Sigmoid colon (tissue), 6 donors: ENCODE measurements at regions not wholly inside any gene's neighbourhood (a gene's known extent, or its start where the extent isn't known, plus 50 kb on each side); places are given as distances from the start of the nearest gene placed in this dataset.

ENCODE experiments used
- DNase-seq: peaks from one replicate; pipeline ENCODE4 v3.0.0-alpha.2; 2019
- H3K27ac ChIP-seq, 4 donors: fragments of 200-600 bp; sonication (generic); one replicate each; pipeline ENCODE4 v1.5.1; 2016 to 2019; ENCODE audit warnings: mild to moderate bottlenecking in 1 of 4
- H3K27me3 ChIP-seq, 3 donors: fragments of 200-600 bp; sonication (generic); one replicate each; pipeline ENCODE4 v1.5.1; 2019; ENCODE audit warnings: mild to moderate bottlenecking in 1 of 3
- H3K36me3 ChIP-seq, 4 donors: fragments of 200-600 bp; sonication (generic); one replicate each; pipeline ENCODE4 v1.5.1; 2016 to 2019
- H3K4me1 ChIP-seq, 4 donors: fragments of 200-600 bp; sonication (generic); one replicate each; pipeline ENCODE4 v1.5.1; 2017 to 2019
- H3K4me3 ChIP-seq, 4 donors: fragments of 200-600 bp; sonication (generic); one replicate each; pipeline ENCODE4 v1.5.1; 2017 to 2019; ENCODE audit warnings: mild to moderate bottlenecking in 2 of 4, moderate library complexity in 1 of 4
- H3K9me3 ChIP-seq, 4 donors: fragments of 200-600 bp in 3 of 4; sonication (generic) in 3 of 4; one replicate each; pipeline versions ENCODE4 v1.5.1 to v1.6.1; 2013 to 2019
- CTCF ChIP-seq, 4 experiments: fragments of 450-650 bp in 3 of 4; fragments of 200-600 bp in 1 of 4; IDR thresholded peaks; one replicate each; pipeline ENCODE4 v1.5.1; 2016 to 2019; ENCODE audit warnings: antibody characterized with exemption in 4 of 4, mild to moderate bottlenecking in 3 of 4, moderate library complexity in 2 of 4
- EP300 ChIP-seq, 4 donors: sonication (generic); formaldehyde crosslinking; IDR thresholded peaks; one replicate each; pipeline ENCODE4 v1.6.1; 2017; ENCODE audit warnings: antibody characterized with exemption in 4 of 4
- POLR2A ChIP-seq, 2 donors: fragments of 450-650 bp; IDR thresholded peaks; one replicate each; pipeline ENCODE4 v1.6.1; 2016; ENCODE audit warnings: antibody characterized with exemption in 2 of 2, mild to moderate bottlenecking in 2 of 2, moderate library complexity in 2 of 2
- POLR2AphosphoS5 ChIP-seq, 4 donors: sonication (generic); formaldehyde crosslinking; IDR thresholded peaks; one replicate each; pipeline ENCODE4 v1.6.1; 2017; ENCODE audit warnings: antibody characterized with exemption in 4 of 4
- WGBS, 2 donors: extraction: QIAGEN DNeasy Blood & Tissue Kit; methylation state at CpG; one replicate each; pipeline ENCODE4 v1.1.7; 2013; 5-methylcytosine and 5-hydroxymethylcytosine counted together
- intact Hi-C: fragments of 100-400 bp; cut with DNase I; formaldehyde crosslinking; loops from one replicate; pipeline ENCODE4 v1.15.1; 2023
- donor health status: healthy with polysubstance abuse.
- donor health status: healthy.

GRCh38 chr11:95647355-95647754, 142.2 kb downstream of the FAM76B start:
- no peaks in the 10 kb centered on the region for H3K27me3 ChIP-seq
- peak overlapping the region; percentile 76 to 83 (median 80) for H3K27ac ChIP-seq
- intact Hi-C loops, result loop anchor here (2.0 to 10.0 kb wide), 5 partner anchors 57 to 583 kb away; partner anchors contain the start of gene SRSF8
- 93 to 97% methylated on average over 1 of the region's 1 CpG for WGBS, 2 donors
- no peak for TF ChIP-seq POLR2A (IDR thresholded peaks at IDR 0.05)
- TF ChIP-seq EP300 (IDR thresholded peaks at IDR 0.05), result peak; percentile 76 to 96 (median 92)
- TF ChIP-seq CTCF (IDR thresholded peaks at IDR 0.05), result no peak
- TF ChIP-seq POLR2AphosphoS5 (IDR thresholded peaks at IDR 0.05), result peak; percentile 72 to 87 (median 86)
- H3K9me3 ChIP-seq, result no peaks in the 10 kb centered on the region
- peak overlapping the region in 1 of 4 donors; percentile 14 for H3K4me3 ChIP-seq
- H3K36me3 ChIP-seq, result no peaks in the 10 kb centered on the region
- peak; percentile 78 for DNase-seq
- H3K4me1 ChIP-seq, result peaks cover 0 to 26% (median 19%) of the 10 kb centered on the region in 4 donors

- Histone ChIP-seq H3K27ac (peak overlapping the region in 1 of 4 donors; percentile 60), H3K36me3 (no peaks in the 10 kb centered on the region), H3K4me1 (peaks cover 0 to 2% (median 0%) of the 10 kb centered on the region in 4 donors), H3K9me3 (no peaks in the 10 kb centered on the region), H3K27me3 (no peaks in the 10 kb centered on the region), H3K4me3 (no peak overlapping the region)
- TF ChIP-seq CTCF (IDR thresholded peaks at IDR 0.05), result no peak
- no peak for TF ChIP-seq EP300 (IDR thresholded peaks at IDR 0.05)
- TF ChIP-seq POLR2A (IDR thresholded peaks at IDR 0.05), result no peak
- TF ChIP-seq POLR2AphosphoS5 (IDR thresholded peaks at IDR 0.05), result no peak
- DNase-seq, result no peak
- intact Hi-C loops, result loop anchor here (10.0 kb wide), 2 partner anchors 347 to 577 kb away; partner anchors contain the start of gene SRSF8
- 55 to 63% methylated on average over 3 of the region's 3 CpGs for WGBS, 2 donors
Measured at GRCh38 chr11:95641495-95641894, 148.1 kb downstream of the FAM76B start.

DNA sequence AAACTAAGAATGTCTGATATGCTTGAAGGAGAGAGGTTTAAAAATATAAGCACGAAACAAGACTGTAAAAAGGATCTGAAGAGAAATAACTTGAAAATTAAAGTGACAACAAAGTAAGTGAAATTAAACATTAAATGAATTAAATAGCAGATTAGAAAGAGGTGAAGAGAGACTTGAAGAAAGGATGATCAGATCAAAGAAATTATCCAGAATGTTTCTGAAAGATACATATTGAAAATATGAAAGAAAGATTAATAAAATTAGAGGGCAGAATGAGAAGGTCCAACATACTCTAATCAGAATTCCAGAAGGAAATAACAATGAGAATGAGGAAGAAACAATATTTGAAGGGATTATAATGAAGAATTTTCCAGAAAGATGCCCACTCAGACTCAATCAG, 151.1 kb downstream of the FAM76B start:
- TF ChIP-seq EP300 (IDR thresholded peaks at IDR 0.05) (no peak), POLR2AphosphoS5 (IDR thresholded peaks at IDR 0.05) (no peak), POLR2A (IDR thresholded peaks at IDR 0.05) (no peak), CTCF (IDR thresholded peaks at IDR 0.05) (no peak)
- H3K27ac ChIP-seq, result no peak overlapping the region
- H3K9me3 ChIP-seq, result no peaks in the 10 kb centered on the region
- H3K27me3 ChIP-seq, result no peaks in the 10 kb centered on the region
- no peaks in the 10 kb centered on the region for H3K36me3 ChIP-seq
- 85 to 87% methylated on average over 1 of the region's 1 CpG for WGBS, 2 donors
- no peak overlapping the region for H3K4me3 ChIP-seq
- no peaks in the 10 kb centered on the region for H3K4me1 ChIP-seq
- intact Hi-C loops, result no loop called here
- DNase-seq, result no peak

- WGBS, 2 donors, result 65 to 78% methylated on average over 7 of the region's 7 CpGs
- no peaks in the 10 kb centered on the region for H3K36me3 ChIP-seq
Measured at GRCh38 chr11:95625164-95625900, 164.2 kb downstream of the FAM76B start.

More at GRCh38 chr11:95625164-95625900, 164.2 kb downstream of the FAM76B start:
- no peaks in the 10 kb centered on the region for H3K27me3 ChIP-seq
- intact Hi-C loops, result no loop called here
- no peaks in the 10 kb centered on the region for H3K4me1 ChIP-seq
- no peak overlapping the region for H3K4me3 ChIP-seq
- no peak for TF ChIP-seq POLR2AphosphoS5 (IDR thresholded peaks at IDR 0.05)
- TF ChIP-seq CTCF (IDR thresholded peaks at IDR 0.05), result no peak
- no peak for TF ChIP-seq EP300 (IDR thresholded peaks at IDR 0.05)
- no peak for TF ChIP-seq POLR2A (IDR thresholded peaks at IDR 0.05)
- H3K27ac ChIP-seq, result no peak overlapping the region
- DNase-seq, result no peak
- H3K9me3 ChIP-seq, result peaks cover 0 to 2% (median 0%) of the 10 kb centered on the region in 4 donors
